Loucy (cell line): ENCODE measurements at regions not wholly inside any gene's neighbourhood (a gene's known extent, or its start where the extent isn't known, plus 50 kb on each side); places are given as distances from the start of the nearest gene placed in this dataset.
"Not testable (repeated sequence)": the region's sequence is repeated elsewhere in the genome, so short reads cannot be mapped to it uniquely, and the experiment has no call there.

Experiments used
- H2AFZ ChIP-seq: fragments of 200-600 bp; sonication (generic); 2 replicates; pipeline ENCODE4 v1.6.0; 2016; ENCODE audit warnings: antibody characterized with exemption, mild to moderate bottlenecking, low read length, moderate library complexity
- H3F3A ChIP-seq: fragments of 200-600 bp; 2 replicates; pipeline ENCODE4 v1.6.0; 2016; ENCODE audit warnings: antibody characterized with exemption, low read depth, mild to moderate bottlenecking
- H3K27me3 ChIP-seq: fragments of 200-600 bp; sonication (generic); 2 replicates; pipeline ENCODE4 v1.6.1; 2014; ENCODE audit warnings: low read length, mild to moderate bottlenecking; ENCODE audit not compliant: insufficient read depth, poor library complexity, severe bottlenecking
- H3K36me3 ChIP-seq: fragments of 200-600 bp; sonication (generic); 2 replicates; pipeline ENCODE4 v1.6.1; 2016; ENCODE audit warnings: low read length; ENCODE audit not compliant: insufficient read depth
- H3K4me1 ChIP-seq: fragments of 200-600 bp; sonication (generic); 2 replicates; pipeline ENCODE4 v1.5.1; 2014; ENCODE audit warnings: low read length, mild to moderate bottlenecking; ENCODE audit not compliant: insufficient read depth, poor library complexity, severe bottlenecking
- H3K4me2 ChIP-seq: fragments of 200-600 bp; sonication (generic); 2 replicates; pipeline ENCODE4 v1.6.0; 2014; ENCODE audit warnings: antibody characterized with exemption, low read length, low read depth, mild to moderate bottlenecking; ENCODE audit not compliant: poor library complexity, severe bottlenecking
- H3K4me3 ChIP-seq: fragments of 200-600 bp; sonication (generic); 2 replicates; pipeline ENCODE4 v1.5.1; 2014; ENCODE audit warnings: low read length, mild to moderate bottlenecking, mixed read lengths; ENCODE audit not compliant: poor library complexity, severe bottlenecking
- H3K79me2 ChIP-seq: fragments of 200-600 bp; sonication (generic); 2 replicates; pipeline ENCODE4 v1.6.1; 2014; ENCODE audit warnings: low read length; ENCODE audit not compliant: insufficient read depth
- H3K9ac ChIP-seq: fragments of 200-600 bp; sonication (generic); 2 replicates; pipeline ENCODE4 v1.6.0; 2014; ENCODE audit warnings: mild to moderate bottlenecking, low read depth, low read length, moderate library complexity; ENCODE audit not compliant: poor library complexity, severe bottlenecking
- H3K9me2 ChIP-seq: fragments of 200-600 bp; sonication (generic); replicated peaks from 2 replicates; pipeline ENCODE4 v1.6.1; 2016; ENCODE audit warnings: low read depth, low read length, mixed read lengths
- H3K9me3 ChIP-seq: fragments of 200-600 bp; sonication (generic); 2 replicates; pipeline ENCODE4 v1.6.1; 2014; ENCODE audit warnings: mild to moderate bottlenecking, antibody characterized with exemption, low read length, low read depth; ENCODE audit not compliant: insufficient read depth
- H4K20me1 ChIP-seq: fragments of 200-600 bp; sonication (generic); 2 replicates; pipeline ENCODE4 v1.6.0; 2014; ENCODE audit warnings: antibody characterized with exemption, low read length, mild to moderate bottlenecking; ENCODE audit not compliant: insufficient read depth, poor library complexity, severe bottlenecking
- EZH2phosphoT487 ChIP-seq: fragments of 200-600 bp; IDR thresholded peaks from 2 replicates; pipeline ENCODE4 v1.6.1; 2018; ENCODE audit warnings: antibody characterized with exemption, mild to moderate bottlenecking, moderate library complexity, borderline replicate concordance
- TF ChIP-seq, protein P1 (sequence below): fragments of 200-600 bp; sonication (generic); conservative IDR thresholded peaks from 2 replicates; pipeline ENCODE4 v1.5.1; 2014; ENCODE audit warnings: mild to moderate bottlenecking, antibody characterized with exemption, low read length

- Histone ChIP-seq H2AFZ (no peak overlapping the region), H3K4me2 (no peak overlapping the region), H3K27me3 (no peaks in the 10 kb centered on the region), H3K9me3 (no peaks in the 10 kb centered on the region), H3K36me3 (no peaks in the 10 kb centered on the region), H3K4me1 (peaks cover 21% of the 10 kb centered on the region), H3K9me2 (no peaks in the 10 kb centered on the region), H3K4me3 (no peak overlapping the region), H4K20me1 (no peaks in the 10 kb centered on the region), H3K9ac (no peak overlapping the region), H3K79me2 (no peaks in the 10 kb centered on the region), H3F3A (no peaks in the 10 kb centered on the region)
- TF ChIP-seq, protein P1, sequence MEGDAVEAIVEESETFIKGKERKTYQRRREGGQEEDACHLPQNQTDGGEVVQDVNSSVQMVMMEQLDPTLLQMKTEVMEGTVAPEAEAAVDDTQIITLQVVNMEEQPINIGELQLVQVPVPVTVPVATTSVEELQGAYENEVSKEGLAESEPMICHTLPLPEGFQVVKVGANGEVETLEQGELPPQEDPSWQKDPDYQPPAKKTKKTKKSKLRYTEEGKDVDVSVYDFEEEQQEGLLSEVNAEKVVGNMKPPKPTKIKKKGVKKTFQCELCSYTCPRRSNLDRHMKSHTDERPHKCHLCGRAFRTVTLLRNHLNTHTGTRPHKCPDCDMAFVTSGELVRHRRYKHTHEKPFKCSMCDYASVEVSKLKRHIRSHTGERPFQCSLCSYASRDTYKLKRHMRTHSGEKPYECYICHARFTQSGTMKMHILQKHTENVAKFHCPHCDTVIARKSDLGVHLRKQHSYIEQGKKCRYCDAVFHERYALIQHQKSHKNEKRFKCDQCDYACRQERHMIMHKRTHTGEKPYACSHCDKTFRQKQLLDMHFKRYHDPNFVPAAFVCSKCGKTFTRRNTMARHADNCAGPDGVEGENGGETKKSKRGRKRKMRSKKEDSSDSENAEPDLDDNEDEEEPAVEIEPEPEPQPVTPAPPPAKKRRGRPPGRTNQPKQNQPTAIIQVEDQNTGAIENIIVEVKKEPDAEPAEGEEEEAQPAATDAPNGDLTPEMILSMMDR = no peak
- TF ChIP-seq EZH2phosphoT487 = no peak
These were observed 167.4 kb upstream of the NFIA start for GRCh38 chr1:60914982-60915381.

GRCh38 chr1:60913708-60914107, 168.7 kb upstream of the NFIA start:
- not testable (repeated sequence) for H3K4me3 ChIP-seq, H3K36me3 ChIP-seq, H4K20me1 ChIP-seq, H3K4me2 ChIP-seq, H3K9me3 ChIP-seq, H3K9ac ChIP-seq, H2AFZ ChIP-seq, H3K79me2 ChIP-seq, H3K9me2 ChIP-seq, H3F3A ChIP-seq, H3K27me3 ChIP-seq
- peaks cover 23% of the 10 kb centered on the region for H3K4me1 ChIP-seq

DNA sequence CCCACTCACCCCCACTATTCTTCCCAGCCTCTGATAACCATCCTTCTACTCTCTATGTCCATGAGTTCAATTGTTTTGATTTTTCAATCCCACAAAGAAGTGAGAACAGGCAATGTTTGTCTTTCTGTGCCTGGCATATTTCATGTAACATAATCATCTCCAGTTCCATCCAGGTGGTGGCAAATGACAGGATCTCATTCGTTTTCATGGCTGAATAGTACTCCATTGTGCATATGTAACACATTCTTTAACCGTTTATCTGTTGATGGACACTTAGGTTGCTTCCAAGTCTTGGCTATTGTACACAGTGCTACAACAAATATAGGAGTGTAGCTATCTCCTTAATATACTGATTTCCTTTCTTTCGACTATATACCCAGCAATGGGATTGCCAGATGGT, 169.3 kb upstream of the NFIA start:
- no peak for TF ChIP-seq EZH2phosphoT487
- TF ChIP-seq, protein P1 = no peak
- H2AFZ ChIP-seq = no peak overlapping the region
- H3F3A ChIP-seq = no peaks in the 10 kb centered on the region
- no peaks in the 10 kb centered on the region for H4K20me1 ChIP-seq
- no peaks in the 10 kb centered on the region for H3K9me2 ChIP-seq
- no peak overlapping the region for H3K9ac ChIP-seq
- no peak overlapping the region for H3K4me2 ChIP-seq
- no peaks in the 10 kb centered on the region for H3K79me2 ChIP-seq
- H3K9me3 ChIP-seq = no peaks in the 10 kb centered on the region
- H3K4me1 ChIP-seq = peaks cover 23% of the 10 kb centered on the region
- H3K27me3 ChIP-seq = no peaks in the 10 kb centered on the region
- H3K4me3 ChIP-seq = no peak overlapping the region
- H3K36me3 ChIP-seq = no peaks in the 10 kb centered on the region

GRCh38 chr1:60911966-60912697, 170.2 kb upstream of the NFIA start:
- H3K9me2 ChIP-seq = no peaks in the 10 kb centered on the region
- H3K4me3 ChIP-seq = no peak overlapping the region
- no peaks in the 10 kb centered on the region for H3K9me3 ChIP-seq
- H3K4me2 ChIP-seq = peak overlapping the region; percentile 4
- H3K27me3 ChIP-seq = no peaks in the 10 kb centered on the region
- H2AFZ ChIP-seq = 0 out of 2 replicates have a peak overlapping the region, but pooled peaks have one; percentile 2
- peaks cover 23% of the 10 kb centered on the region for H3K4me1 ChIP-seq
- no peaks in the 10 kb centered on the region for H3F3A ChIP-seq
- no peak for TF ChIP-seq EZH2phosphoT487
- TF ChIP-seq, protein P1 = no peak
- no peaks in the 10 kb centered on the region for H3K36me3 ChIP-seq
- H4K20me1 ChIP-seq = no peaks in the 10 kb centered on the region
- no peak overlapping the region for H3K9ac ChIP-seq
- H3K79me2 ChIP-seq = no peaks in the 10 kb centered on the region
